ENCODE measurements at regions not wholly inside any gene's neighbourhood (a gene's known extent, or its start where the extent isn't known, plus 50 kb on each side); places are given as distances from the start of the nearest gene placed in this dataset.

- no peak for DNase-seq
Observed at GRCh38 chr5:68380078-68380477, 164.5 kb downstream of the PIK3R1 start.

GRCh38 chr5:68381060-68381459 is 165.5 kb downstream of the PIK3R1 start:
- DNase-seq: no peak

GRCh38 chr5:68381909-68382308 is 166.4 kb downstream of the PIK3R1 start:
- no peak for DNase-seq

GRCh38 chr5:68382640-68383039 is 167.1 kb downstream of the PIK3R1 start:
- DNase-seq: no peak

- DNase-seq: no peak
Observed at GRCh38 chr5:68383888-68384310, 168.3 kb downstream of the PIK3R1 start.

- DNase-seq: no peak
Observed at GRCh38 chr5:68384936-68385594, 169.5 kb downstream of the PIK3R1 start.

GRCh38 chr5:68385936-68386335 is 170.4 kb downstream of the PIK3R1 start:
- DNase-seq: no peak

- no peak for DNase-seq
Observed at GRCh38 chr5:68387074-68387796, 171.7 kb downstream of the PIK3R1 start.

- no peak for DNase-seq
Observed at GRCh38 chr5:68389618-68390017, 174.1 kb downstream of the PIK3R1 start.

- DNase-seq: no peak
Observed at GRCh38 chr5:68392617-68393016, 177.1 kb downstream of the PIK3R1 start.

GRCh38 chr5:68395302-68395701 is 179.7 kb downstream of the PIK3R1 start:
- no peak for DNase-seq

GRCh38 chr5:68395926-68396511 is 180.5 kb downstream of the PIK3R1 start:
- no peak for DNase-seq

GRCh38 chr5:68396722-68397121 is 181.2 kb downstream of the PIK3R1 start:
- no peak for DNase-seq

- no peak for DNase-seq
Observed at GRCh38 chr5:68398146-68398812, 182.7 kb downstream of the PIK3R1 start.

- DNase-seq: no peak
Observed at GRCh38 chr5:68403301-68403700, 187.7 kb downstream of the PIK3R1 start.

- no peak for DNase-seq
Observed at GRCh38 chr5:68404246-68404645, 188.7 kb downstream of the PIK3R1 start.

- DNase-seq: no peak
Observed at GRCh38 chr5:68405026-68405684, 189.6 kb downstream of the PIK3R1 start.

- DNase-seq: no peak
Observed at GRCh38 chr5:68405784-68406743, 190.5 kb downstream of the PIK3R1 start.

GRCh38 chr5:68406767-68407241 is 191.2 kb downstream of the PIK3R1 start:
- no peak for DNase-seq

- DNase-seq: no peak
Observed at GRCh38 chr5:68407311-68408239, 192.0 kb downstream of the PIK3R1 start.
